ENCODE measurements at regions not wholly inside any gene's neighbourhood (a gene's known extent, or its start where the extent isn't known, plus 50 kb on each side); places are given as distances from the start of the nearest gene placed in this dataset.

DNA sequence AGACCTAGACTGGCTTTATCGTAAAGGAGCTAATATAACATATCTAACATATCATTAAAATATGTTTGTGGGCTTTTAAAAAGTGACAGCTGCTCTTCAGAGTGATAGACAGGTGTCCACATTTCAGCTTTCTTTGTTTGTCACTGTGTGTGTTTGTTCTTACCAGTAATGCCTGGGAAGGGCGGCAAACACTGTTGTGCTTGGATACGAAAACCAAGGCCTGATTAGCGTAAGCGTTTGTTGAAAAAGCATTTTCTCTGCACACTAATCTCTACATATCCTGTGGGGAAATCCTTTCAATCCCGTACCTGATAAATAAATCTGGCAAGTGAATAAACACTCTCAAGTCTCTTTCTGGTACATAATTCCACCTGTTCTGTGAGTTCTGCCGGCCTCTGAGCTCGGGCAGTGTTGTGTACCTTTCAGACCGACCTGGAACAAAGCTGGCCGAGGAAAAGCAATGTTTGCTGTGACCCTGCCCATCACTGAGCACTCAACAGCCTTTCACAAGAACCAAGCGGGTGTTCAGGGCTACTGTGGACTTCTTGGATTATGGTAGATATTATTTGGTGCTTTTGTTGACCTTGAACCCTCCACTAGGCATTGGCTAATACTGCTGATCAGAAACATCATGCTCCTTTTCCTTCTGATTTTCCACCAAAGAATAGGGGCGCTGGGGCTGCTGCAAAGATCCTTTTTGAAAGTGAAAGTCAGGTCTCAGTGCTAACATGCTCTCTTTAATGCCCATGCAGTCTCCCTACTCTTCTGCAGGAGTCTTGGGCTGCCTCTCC is 100.4 kb downstream of the CD83 start:
- no peak overlapping the region for H2BK12ac ChIP-seq (ENCODE audit: insufficient read length, low read depth, low read length)
- H3K4me1 ChIP-seq (ENCODE audit: insufficient read depth, low read length) = no peaks in the 10 kb centered on the region
- H2BK5ac ChIP-seq (ENCODE audit: insufficient read length, low read length) = no peak overlapping the region
- no peak overlapping the region for H3T11ph ChIP-seq (ENCODE audit: low read length)
- no peak for DNase-seq
- H2BK120ac ChIP-seq (ENCODE audit: low read depth, low read length, poor library complexity, severe bottlenecking) = no peak overlapping the region
- WGBS (ENCODE audit: extremely low coverage, insufficient read length, low lambda C conversion rate) = no CpG with 5 or more reads among the region's 12 CpGs
- no peaks in the 10 kb centered on the region for H3K27me3 ChIP-seq (ENCODE audit: insufficient read depth, low read length)
- H3K79me2 ChIP-seq (ENCODE audit: insufficient read depth, low read length) = no peaks in the 10 kb centered on the region
- TF ChIP-seq, protein P1, sequence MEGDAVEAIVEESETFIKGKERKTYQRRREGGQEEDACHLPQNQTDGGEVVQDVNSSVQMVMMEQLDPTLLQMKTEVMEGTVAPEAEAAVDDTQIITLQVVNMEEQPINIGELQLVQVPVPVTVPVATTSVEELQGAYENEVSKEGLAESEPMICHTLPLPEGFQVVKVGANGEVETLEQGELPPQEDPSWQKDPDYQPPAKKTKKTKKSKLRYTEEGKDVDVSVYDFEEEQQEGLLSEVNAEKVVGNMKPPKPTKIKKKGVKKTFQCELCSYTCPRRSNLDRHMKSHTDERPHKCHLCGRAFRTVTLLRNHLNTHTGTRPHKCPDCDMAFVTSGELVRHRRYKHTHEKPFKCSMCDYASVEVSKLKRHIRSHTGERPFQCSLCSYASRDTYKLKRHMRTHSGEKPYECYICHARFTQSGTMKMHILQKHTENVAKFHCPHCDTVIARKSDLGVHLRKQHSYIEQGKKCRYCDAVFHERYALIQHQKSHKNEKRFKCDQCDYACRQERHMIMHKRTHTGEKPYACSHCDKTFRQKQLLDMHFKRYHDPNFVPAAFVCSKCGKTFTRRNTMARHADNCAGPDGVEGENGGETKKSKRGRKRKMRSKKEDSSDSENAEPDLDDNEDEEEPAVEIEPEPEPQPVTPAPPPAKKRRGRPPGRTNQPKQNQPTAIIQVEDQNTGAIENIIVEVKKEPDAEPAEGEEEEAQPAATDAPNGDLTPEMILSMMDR (conservative IDR thresholded peaks at IDR 0.05) = no peak
- H2AFZ ChIP-seq (ENCODE audit: low read length) = no peak overlapping the region
- H3K27ac ChIP-seq (ENCODE audit: insufficient read length, low read depth, low read length) = no peak overlapping the region
- no peak overlapping the region for H3K56ac ChIP-seq (ENCODE audit: insufficient read length, low read depth, low read length)
- no peak overlapping the region for H2BK20ac ChIP-seq (ENCODE audit: low read depth, low read length, poor library complexity, severe bottlenecking)
- H3K4ac ChIP-seq (ENCODE audit: low read depth, low read length) = no peak overlapping the region
- H4K5ac ChIP-seq (ENCODE audit: insufficient read length, low read depth, low read length) = no peak overlapping the region
- no peak overlapping the region for H3K9ac ChIP-seq (ENCODE audit: extremely low read depth, insufficient read length, low read length)
- H3K14ac ChIP-seq (ENCODE audit: insufficient read depth, low read length) = no peak overlapping the region
- no peak overlapping the region for H4K8ac ChIP-seq (replicated peaks; ENCODE audit: insufficient read length, low read depth, low read length)
- no peaks in the 10 kb centered on the region for H3K23me2 ChIP-seq (ENCODE audit: insufficient read length, low read depth, low read length, poor library complexity, severe bottlenecking)
- H3K79me1 ChIP-seq (ENCODE audit: insufficient read depth, low read depth, low read length, poor library complexity, severe bottlenecking) = no peaks in the 10 kb centered on the region
- peak overlapping the region in 1 of 3 experiments; percentile 36; a peak in 1 of 7 replicates for H3K27ac Mint-ChIP-seq
- H3K4me3 Mint-ChIP-seq = no peak overlapping the region
- H3K27me3 Mint-ChIP-seq (ENCODE audit: low read depth) = peaks cover 42% of the 10 kb centered on the region
- H3K4me2 ChIP-seq (ENCODE audit: insufficient read depth, insufficient read length, low read length) = no peak overlapping the region
- no peak overlapping the region for H3K23ac ChIP-seq (ENCODE audit: insufficient read length, low read depth, low read length)
- H2BK15ac ChIP-seq (ENCODE audit: low read depth, low read length) = no peak overlapping the region
- H3K4me1 Mint-ChIP-seq = peaks cover 3 to 4% of the 10 kb centered on the region in 2 experiments; a peak in 1 of 4 replicates
- H3K9me3 Mint-ChIP-seq = peaks cover 5% of the 10 kb centered on the region in 2 experiments
- no peaks in the 10 kb centered on the region for H3K9me3 ChIP-seq (ENCODE audit: control insufficient read depth, low read depth, low read length)
- H3K36me3 Mint-ChIP-seq (ENCODE audit: insufficient read depth in 1 of 3, low read depth in 3 of 3) = peaks cover 0 to 9% (median 6%) of the 10 kb centered on the region in 3 experiments; a peak in 4 of 7 replicates
- H3K18ac ChIP-seq (ENCODE audit: insufficient read length, low read depth, low read length) = no peak overlapping the region
- H4K91ac ChIP-seq (ENCODE audit: insufficient read length, low read depth, low read length) = no peak overlapping the region
- H4K20me1 ChIP-seq (ENCODE audit: control insufficient read depth, insufficient read depth, insufficient read length) = no peaks in the 10 kb centered on the region
- no peak overlapping the region for H2AK5ac ChIP-seq (ENCODE audit: insufficient read length, low read length)
